Activated T-helper 1 cell treated with anti-CD3 and anti-CD28 coated beads, Interleukin-2, amount 50 U/mL, for 16 hours (primary cell): ENCODE measurements at regions not wholly inside any gene's neighbourhood (a gene's known extent, or its start where the extent isn't known, plus 50 kb on each side); places are given as distances from the start of the nearest gene placed in this dataset.
"Not testable (repeated sequence)": the region's sequence is repeated elsewhere in the genome, so short reads cannot be mapped to it uniquely, and the experiment has no call there.

Experiments used
- DNase-seq, 2 donors: peaks; one replicate each; pipeline ENCODE4 v3.0.0-alpha.2; 2020; ENCODE audit warnings: low read depth in 1 of 2, low spot score in 1 of 2

DNA sequence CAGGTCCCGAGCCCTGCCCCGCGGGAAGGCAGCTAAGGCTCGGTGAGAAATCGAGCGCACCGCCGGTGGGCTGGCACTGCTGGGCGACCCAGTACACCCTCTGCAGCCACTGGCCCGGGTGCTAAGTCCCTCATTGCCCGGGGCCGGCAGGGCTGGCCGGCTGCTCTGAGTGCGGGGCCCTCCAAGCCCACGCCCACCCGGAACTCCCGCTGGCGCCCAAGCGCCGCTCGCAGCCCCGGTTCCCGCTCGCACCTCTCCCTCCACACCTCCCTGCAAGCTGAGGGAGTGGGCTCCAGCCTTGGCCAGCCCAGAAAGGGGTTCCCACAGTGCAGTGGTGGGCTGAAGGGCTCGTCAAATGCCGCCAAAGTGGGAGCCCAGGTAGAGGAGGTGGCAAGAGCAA is 63.2 kb upstream of the IER3 start:
- DNase-seq = not testable (repeated sequence)

DNA sequence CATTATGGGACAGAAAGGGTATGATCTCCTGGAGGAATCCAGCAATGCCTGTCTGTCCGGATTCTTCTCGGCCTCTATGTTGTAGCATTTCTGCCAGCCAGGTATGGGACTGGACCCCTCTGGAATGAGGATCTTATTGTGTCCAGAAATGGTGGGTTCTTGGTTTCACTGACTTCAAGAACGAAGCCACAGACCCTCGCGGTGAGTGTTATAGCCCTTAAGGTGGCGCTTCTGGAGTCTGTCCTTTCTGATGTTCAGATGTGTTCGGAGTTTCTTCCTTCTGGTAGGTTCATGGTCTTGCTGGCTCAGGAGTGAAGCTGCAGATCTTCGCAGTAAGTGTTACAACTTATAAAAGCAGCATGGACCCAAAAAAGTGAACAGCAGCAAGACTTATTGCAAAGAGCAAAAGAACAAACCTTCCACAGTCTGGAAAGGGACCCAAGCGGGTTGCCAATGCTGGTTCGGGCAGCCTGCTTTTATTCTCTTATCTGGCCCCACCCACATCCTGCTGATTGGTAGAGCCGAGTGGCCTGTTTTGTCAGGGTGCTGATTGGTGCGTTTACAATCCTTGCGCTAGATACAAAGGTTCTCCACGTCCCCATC is 62.3 kb upstream of the IER3 start:
- no peak for DNase-seq

DNA sequence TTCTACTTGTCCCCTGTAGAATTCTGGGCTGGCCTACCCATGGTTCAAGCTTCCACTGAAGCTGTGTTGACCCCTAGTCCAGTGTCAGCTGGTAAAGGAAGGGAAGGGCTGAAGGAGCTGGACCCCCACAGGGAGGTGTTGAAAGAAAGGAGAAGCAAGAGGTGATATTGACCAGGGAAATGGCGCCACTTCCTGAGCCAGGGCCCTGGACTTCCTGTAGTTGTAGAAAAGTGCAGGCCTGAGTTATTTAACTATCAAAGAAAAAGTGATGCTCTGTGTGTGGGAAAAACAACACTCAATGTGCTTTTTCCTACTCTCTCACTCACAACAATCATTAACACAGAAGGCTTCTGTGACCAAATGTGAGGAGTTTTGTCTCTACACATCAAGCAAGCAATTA is 60.0 kb upstream of the IER3 start:
- DNase-seq = no peak

DNA sequence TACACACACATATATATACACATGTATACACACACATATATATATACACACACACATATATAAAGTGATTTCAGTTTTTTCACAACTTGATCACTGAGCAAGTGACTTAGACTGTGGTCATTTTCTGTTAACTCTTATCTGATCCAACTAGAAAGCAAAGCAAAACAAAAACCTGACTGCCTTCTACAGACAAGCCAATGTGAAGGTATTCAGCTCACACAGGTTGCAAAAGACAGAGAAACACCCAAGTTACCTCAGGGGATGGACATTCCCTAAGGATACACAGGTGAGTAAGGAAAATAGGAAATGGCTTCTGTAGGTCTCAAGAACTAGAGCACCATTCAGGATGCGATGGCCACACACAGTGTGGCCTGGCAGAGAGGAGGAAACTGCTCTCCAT is 58.4 kb upstream of the IER3 start:
- no peak for DNase-seq

DNA sequence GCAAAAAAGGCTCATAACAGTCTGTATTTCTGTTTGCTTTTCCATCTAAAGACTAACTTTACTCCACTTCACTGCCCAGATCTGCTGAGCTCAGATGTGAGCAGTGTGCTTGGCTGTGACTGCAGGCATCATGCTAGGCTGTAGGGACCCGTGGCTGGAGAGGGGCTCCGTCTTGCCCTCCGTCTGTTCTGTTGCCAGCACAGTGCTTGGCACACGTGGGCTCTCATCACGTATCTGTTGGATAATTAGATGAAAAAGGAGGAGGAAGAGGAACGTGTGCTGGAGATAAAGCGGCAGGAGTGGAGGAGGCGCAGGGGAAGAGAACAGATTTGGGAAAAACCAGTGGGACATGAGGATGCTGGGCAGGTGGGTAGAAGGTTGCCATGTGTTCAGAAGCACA is 57.6 kb upstream of the IER3 start:
- no peak for DNase-seq

DNA sequence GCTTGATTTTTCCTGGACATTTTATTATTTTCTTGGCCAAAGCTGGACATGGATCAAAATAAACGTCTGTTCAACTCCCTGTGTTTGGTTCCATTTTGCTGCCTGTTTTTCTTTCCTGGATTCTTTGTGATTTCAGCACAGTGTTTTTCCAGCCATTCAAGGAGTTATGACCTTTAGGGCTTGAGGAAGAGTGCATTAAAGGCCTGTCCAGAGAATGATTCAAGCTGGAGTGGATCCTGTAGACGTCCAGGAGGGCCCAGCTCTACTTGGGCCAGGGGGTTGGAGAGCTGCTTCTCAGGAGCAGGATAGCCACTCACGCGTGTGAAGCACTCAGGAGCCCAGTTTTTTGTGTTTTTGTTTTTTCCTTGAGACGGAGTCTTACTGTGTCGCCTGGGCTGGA is 56.5 kb upstream of the IER3 start:
- DNase-seq = no peak

DNA sequence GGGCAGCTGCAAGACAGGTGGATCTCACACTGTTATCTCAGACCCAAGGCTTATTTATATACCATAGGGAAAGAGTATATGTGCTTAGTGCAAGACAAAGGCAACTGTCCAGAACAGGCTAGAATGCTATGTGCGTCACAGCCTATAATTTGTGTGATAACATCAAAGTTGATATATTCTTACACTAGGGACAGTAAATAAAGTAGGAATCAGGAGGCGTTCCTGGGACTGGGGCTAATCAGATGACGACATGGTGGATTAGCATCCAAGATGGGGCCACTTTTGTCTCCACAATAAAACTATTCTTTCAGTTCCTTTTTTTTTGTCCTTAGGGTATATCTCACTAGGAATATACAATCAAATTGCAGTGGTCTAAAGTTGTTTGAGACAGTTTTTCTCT is 54.9 kb upstream of the IER3 start:
- DNase-seq = no peak

DNA sequence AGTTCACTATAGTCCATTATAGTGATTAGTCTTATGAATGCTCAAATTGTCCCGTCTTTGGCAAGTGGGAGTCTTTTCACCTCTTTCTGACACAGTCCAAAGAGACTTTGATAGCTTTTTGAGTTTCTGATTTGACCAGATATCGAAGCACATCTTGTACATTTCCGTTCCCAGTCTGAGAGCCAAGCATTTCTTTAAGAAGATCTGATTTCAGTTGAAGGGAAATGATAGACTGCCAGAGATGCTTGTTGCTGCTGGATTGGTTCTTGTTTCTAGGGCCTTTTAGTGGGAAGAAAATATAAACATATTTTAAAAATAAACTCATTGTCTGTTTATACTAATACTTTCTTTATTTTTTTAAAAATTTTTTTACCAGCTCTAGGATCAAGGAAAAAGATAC is 54.1 kb upstream of the IER3 start:
- DNase-seq = no peak

DNA sequence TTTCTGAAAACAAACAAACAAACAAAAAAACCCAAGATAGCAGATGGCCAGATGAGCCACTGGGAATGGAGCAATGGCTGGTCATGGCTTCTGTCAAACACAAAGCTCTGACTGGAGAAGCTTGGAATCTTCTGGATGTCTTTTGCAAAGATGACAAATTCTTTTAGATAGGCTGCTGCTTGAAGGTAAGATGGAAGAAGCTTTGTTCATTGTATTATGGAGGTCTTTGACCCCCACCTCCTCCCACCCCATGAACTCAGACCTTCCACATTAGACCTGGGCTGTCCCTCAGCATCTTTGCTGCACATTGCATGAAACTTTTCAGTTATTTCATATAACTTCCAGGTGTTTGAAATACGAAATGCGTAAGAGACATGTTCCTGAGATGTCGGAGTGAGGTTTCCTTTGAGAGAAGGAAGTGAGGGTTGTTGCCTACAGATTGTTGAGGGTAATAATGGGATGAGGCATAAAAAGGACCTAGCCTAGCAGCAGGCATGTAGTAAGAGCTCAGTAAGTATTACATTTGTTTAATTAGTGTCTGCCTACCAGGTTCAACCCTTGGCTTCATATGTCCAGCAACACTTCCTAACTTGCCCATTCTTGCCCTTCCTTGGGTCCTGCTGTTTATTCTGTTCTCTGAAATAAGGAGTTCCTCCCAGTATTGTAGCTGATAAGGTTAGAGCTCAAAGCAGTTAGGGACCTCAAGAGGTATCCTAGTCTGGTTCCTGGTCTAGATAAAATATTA is 51.4 kb upstream of the IER3 start:
- DNase-seq = no peak
